Embryonic facial prominence (tissue), 1 donor: ENCODE measurements at regions not wholly inside any gene's neighbourhood (a gene's known extent, or its start where the extent isn't known, plus 50 kb on each side); places are given as distances from the start of the nearest gene placed in this dataset.
"Not testable (repeated sequence)": the region's sequence is repeated elsewhere in the genome, so short reads cannot be mapped to it uniquely, and the experiment has no call there.

Experiments used
- DNase-seq: peaks from one replicate; pipeline ENCODE4 v3.0.0-alpha.2; 2016; ENCODE audit errors: extremely low spot score

DNA sequence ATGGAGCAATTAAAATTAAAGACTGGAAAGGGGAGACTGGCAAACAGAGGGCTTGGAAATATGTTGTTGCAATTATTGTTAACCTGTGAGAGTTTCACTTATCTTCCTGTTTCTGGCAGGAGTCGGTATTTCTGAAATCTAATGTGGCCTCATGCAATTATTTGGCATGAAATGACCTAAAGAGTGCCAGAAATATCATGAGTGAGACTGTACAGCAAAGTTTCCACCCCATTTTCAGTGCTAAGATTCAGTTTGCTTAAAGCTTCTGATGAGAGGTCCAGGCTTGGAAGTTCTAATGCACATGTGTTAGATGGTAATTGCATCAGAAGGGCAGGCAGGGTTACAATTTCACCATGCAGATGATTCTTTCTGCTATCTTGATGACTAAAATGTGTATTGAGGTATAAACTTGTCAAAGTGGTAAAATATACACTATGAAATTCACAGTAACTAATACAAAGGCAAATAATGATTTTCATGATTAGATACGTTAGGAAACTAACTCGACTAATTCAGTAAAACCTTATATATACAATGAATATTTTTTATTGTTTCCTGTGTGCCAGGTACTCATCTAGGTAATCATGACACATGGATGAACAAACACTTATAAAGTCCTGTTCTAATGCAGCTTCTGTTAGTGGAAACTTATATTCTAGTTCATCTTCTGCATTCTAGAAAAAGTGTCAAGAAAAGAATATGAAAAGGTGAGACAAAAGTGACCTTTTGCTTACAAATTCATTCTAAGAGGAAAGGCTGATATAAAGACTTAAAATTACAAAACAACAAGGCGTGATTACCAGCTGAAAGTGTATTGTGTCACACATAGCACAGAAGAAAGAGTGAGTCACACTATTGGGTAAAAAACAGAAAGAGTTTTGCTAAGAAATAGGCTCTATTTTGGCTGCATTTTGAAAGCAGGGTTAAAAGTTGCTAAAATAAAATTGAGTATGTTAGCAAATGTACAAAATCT, 533.4 kb upstream of the SEMA3D start:
- no peak for DNase-seq

DNA sequence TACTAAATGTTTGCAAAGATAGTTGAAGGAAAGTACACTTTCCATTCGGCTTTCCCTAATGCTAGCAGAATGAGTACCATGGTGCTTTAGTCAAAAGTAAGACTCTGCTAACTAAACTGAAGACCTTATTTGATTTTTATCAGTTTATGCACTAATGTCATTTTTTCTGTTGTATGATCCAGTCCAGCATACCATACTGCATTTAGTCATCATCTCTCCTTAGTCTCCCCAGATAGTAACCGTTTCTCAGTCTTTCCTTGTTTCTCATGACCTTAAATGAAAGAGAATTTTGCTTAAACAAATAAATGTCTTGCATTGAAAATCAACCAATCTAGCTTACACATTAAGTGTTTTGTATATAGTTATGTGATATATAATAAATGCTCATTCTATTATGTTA, 529.5 kb upstream of the SEMA3D start:
- no peak for DNase-seq

DNA sequence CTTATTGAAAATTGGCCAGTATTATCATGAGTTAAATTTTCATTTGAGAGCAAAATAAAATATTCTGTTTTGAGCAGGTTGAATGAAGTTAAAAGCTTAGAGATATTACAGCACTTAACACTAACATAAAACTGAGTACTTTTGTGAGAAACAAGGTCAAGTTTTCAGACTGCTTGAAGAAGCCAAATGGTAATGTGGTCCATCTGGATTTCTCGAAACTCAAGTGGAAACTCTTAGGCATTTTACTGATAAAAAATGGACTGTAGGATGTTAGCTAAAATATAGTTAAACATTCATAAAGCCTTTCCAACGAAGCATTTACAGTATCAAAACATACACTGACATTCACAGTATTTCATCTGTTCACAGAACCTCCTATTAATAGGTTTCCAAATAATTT, 528.1 kb upstream of the SEMA3D start:
- no peak for DNase-seq

DNA sequence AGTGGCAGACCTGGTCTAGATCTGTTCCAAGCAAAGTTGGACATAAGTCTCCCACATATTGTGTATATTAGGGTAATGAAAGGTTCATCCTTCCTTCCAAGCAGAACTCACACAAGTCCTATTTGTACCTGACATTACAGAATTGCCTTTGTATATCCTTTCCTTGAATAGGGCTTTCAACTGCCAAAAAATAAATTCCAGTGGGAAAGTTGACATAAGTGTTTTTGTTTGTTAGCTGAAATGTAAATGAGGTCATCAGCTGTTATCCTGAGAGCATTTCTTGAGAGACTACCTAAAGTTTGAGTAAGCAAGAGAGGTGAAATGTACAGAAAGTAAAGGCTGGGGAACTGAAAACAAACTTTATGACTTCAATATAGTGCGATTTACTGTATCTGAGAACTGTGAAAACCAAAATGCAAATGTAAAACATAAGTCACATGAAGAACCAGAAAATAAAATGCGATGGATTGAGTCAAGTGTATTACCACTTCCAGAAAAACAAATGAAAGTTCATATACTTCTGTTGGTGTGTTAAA, 527.3 kb upstream of the SEMA3D start:
- DNase-seq: no peak

DNA sequence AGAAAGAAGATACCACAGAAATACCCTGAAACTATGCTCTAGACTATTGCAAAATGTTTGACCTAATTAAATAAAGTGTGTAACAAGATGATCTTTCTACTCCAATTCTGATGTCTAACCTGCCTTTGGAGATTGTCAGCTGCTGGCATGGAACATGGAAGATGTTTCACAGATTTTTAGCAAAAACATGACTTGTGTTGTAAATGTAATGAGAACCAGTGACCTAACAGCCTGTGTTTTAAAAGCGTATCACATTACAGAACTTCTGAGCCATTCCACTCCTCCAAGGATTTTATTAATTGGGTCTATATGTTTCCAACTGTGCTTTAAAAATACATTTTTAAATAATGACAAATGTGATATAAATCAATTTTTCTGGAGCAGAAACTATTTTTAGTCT, 526.3 kb upstream of the SEMA3D start:
- no peak for DNase-seq

DNA sequence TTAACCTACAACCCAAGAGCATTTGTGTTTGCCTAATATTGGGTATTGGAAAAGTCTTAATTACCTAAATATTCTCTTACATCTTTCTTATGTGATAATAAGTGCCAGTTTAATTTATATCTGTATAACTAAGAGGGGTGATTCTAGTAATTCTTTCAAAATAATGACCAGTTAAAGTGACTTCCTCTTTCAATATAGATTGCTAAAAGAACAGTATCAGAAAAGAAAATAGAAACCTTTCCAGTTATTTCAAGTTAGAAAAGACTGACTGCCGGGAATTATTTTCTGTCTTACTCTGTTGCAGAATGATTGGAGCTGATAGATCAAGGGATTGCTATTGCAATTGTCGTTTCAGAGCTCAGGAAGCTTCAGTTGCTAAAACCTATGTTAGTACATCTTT, 525.0 kb upstream of the SEMA3D start:
- no peak for DNase-seq

DNA sequence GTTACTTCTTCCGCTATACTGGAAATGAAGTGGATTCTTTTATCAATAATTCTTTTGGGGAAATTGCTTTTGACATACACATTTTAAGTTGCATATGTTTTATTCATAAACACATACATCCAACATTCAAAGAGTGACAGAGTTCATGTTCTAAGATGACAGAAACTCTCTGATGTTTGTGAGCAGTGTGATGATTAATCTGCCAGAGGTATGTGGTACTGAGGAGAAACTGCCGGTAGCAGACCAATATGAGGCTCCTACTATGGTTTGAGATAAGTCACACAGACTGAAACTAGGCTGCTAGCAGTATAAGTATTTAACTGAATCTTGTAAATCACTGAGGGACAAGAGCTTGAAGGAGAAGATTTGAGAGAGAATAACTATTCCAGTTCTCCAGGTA, 524.1 kb upstream of the SEMA3D start:
- no peak for DNase-seq

DNA sequence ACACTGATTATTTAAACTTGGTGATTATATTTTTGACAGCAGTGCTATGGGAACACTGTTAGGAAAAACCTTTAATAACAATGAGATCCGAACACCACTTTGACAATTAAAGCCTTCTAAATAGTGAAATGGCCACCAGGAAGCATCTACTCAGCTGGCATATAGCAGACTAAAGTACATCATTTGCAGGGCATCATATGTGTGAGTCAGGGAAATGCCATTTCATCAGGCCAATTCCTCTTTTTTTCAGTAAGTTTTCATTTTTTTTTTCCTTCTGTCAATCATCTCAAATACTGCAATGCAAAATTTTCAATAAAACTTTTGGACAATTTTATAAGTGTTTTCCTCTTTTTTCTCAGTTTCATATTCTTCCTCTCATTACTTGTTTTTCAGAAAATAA, 521.4 kb upstream of the SEMA3D start:
- no peak for DNase-seq

DNA sequence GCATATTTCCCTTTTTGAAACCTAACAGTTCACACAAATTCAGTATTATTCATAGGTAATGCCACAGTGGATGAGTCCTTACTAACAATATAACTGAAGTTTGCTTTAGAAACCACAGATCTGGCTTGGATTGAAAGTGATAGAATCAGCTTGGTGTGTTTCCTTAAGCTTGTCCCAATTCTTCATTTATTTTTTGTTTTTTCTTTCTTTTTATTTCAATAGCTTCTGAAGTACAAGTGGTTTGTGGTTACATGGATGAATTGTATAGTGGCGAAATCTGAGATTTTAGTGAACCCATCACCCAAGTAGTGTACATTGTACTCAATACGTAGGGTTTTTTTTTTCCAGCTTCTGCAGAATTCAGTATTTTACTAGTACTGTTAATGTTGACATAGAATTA, 518.2 kb upstream of the SEMA3D start:
- no peak for DNase-seq

DNA sequence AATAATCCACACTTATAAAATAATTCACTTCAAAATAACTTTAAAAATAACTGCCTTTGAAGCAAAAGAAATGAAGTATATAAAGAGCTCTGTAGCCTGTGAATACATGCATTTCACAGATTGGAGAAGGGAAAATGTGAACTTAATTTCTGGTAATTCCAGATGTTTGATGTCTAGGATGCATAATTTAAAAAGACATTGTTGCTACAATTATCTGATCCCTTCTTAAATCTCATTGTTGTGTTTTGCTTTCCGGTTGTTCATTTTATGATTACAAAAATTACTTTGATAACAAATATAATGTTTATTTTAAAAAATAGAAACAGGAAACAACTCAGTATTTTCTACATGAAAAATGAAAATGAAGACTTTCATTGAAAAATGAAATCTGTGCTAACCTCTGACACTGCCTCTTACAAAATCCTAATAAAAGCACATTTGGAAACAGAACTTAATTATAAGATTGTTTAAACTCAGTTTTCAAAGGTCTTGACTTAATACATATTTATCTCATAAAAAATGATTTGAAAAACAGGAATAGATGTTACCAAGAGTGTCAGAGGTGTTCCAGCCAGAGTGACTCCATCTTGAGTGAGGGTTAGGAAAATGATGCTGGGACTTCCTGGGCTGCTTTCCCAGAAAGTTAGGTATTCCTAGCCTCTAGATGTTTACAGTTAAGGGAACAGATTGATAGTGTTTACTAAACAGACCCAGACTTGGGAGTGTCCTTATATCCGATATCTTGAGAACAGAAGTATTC, 516.6 kb upstream of the SEMA3D start:
- DNase-seq: no peak

DNA sequence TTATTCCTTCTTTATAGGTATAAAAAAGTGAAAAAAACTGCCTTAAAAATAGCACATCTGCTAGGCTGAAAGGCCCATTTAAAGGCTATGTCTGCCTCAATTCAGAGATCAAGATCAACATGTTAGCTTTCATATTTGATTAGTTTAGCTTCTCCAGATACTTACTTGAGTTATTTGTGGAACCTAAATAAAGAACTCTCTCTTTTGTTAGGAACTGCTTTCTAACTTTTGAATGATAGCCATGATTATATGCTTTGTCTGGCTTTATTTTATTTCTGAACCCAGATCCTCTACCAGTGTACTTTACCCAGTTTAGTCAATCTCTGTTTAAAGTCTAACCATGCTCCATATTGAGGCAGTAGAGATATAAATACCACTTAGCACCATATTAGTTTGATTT, 515.5 kb upstream of the SEMA3D start:
- DNase-seq: no peak

DNA sequence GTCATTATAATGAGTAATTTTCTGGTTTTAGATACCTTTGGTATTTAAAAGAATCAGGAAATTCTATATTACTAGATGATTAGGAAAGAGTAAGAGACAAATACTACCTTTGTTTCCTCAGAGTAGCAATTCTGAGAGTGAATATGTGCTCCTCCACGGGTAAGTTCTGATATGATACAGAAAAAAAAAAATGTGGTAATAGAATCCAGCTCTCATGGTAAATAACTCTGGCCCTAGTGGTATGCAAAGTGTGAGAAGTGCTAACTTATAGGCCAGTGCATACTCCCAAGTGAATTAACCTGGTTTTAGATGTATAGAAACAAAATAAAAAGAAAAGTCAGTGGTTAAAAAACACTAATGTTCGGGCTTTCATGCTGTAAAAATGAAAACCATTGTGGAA, 512.6 kb upstream of the SEMA3D start:
- DNase-seq: no peak

DNA sequence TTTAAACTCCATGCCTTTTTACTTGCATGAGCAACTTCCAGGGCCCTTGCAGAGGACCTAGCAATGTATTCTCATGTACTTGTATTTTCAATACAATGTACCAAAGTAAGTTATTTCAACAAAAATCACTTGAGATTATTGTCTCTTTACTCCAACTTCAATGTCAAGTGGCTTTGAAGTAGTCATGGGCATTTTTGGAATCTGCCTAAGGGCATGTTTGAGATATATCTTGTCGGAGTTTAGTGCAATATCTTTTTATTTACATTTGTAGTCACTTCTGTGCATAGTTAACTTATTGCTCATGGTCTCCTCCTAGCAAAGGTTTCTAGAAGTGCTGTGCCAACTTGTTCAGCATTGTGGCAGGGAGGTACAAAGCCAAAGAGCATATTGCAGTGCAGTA, 508.7 kb upstream of the SEMA3D start:
- DNase-seq: no peak

DNA sequence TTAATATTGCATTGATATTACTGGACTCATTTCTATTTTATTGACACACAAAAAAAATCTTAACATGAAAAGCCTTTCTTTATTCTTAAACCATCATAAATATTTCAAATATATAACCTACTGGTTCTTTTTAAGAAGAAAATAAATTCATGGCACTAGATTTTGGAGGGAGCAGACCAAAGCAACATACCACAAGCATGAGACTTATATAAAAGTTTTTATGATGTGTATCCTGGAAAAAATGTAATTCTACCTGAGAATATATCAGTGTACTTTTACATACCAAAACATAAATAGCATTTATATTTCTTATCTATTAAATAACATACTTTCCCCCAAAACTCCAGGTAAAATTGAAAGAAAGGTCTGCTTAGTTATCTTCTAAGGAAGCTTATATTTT, 508.2 kb upstream of the SEMA3D start:
- DNase-seq: no peak

DNA sequence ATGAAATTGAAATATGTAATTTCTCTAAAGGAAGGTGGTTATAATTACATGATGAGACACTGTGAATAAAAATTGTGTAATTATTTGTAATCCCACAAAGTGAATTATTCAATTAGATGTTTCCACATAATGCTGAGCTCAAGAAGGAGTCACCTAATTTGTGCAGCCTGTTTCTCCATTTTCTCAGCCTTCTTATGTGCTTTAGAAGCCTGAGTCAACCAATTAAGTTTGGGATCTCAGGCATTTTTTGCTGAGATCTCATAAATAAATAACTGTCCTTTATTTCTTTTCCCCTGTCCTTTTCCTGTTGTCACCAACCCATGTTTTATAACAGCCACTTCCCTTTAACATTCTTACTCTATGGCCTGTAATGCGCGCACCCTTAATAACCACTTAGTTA, 506.5 kb upstream of the SEMA3D start:
- DNase-seq: no peak

DNA sequence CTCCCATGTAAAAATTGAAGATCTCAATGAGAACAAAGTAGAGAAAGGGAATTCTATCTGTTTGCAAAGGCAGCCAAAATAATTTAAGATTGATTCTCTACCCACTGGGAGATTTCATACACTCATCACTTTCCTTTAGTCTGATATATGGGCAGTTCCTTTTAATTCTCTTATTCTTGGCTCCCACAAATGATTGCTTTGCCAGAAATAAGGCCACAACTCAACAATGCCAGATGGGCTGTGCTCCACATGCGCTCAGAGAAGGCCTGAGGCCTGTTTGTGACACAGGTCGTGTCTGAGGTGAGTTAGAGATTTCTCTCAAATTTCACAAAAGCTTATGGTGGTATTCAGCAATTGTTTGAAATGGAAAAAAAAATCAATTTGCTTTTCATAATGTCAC, 501.9 kb upstream of the SEMA3D start:
- no peak for DNase-seq

DNA sequence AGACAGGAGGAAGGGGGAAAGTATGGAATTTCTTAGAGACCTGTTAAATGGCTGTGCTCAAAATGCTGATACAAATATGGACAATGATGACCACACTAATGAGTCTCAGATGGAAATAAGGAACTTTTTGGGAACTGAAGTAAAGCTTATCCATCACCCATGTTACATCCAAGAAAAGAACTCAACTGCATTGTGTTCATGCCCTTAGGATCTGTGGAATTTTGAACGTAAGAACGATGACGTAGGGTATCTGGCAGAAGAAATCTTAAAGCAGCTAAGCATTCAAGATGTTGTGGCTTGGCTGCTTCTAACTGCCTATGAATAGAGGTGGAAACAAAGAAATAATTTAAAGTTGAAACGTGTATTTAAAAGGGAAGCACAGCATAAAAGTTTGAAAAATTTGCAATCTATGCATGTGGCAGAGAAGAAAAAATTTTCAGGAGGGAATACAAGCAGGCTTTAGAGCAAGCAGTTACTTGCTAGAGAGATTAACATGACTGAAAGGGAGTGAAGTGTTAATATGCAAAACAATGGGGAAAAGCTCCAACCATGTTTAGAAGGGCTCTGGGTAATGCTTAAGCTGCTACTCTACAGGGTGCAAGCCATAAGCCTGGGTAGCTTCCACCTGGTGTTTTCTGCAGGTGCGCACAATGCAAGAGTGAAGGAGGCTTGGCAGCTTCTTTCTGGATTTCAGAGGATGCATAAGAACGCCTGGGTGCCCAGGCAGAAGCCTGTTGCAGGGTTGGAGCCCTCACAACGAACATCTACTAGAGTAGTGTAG, 499.7 kb upstream of the SEMA3D start:
- no peak for DNase-seq

DNA sequence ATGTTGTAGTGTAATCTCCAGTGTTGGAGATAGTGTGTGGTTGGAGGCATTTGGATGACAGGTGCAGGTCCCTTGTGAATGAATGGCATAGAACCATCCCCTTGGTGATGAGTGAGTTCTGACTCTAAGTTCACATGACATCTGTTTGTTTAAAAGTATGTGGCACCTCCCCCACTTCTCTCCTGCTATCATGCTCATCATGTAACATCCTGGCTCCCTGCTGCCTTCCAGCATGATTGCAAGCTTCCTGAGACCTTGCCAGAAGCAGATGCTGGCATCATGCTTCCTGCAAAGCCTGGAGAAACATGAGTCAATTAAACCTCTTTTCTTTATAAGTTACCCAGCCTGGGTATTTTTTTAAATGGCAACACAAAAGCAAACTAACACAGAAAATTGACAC, 499.0 kb upstream of the SEMA3D start:
- DNase-seq: no peak

DNA sequence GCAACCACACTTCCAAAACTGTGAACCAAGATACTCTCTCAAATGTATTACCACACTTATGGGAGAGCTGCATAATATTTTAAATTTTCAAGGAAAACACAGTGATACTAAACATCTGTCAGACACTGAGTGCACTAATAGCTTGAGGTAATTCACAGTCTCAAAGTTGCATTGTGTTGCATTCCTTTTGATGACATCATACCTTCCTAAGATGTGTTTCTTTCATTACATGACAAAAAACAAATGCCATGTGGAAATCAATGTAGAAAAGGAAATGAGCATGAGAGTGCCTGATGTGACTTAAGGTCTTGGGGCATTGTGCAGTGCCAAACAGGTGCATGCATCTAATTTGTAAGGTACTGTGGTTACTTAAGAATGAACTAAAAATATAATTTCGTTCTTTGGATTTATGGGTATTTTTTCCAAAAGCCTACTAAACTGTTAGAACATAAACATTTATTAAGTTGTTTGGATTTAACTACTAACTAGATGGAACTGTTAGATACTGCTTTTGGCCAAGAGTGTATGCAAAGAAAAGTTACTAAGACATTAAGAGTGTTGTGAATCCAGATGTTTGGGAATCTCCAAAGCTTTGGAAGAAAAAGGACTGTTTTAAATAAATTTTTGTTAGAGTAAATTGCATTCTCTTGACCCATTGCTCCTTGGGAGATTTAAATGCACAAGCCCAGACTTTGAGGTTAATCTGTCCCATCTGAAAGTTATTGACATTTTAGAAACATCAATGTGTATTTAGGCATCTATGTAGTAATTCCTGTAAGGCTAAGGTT, 496.2 kb upstream of the SEMA3D start:
- DNase-seq: no peak

DNA sequence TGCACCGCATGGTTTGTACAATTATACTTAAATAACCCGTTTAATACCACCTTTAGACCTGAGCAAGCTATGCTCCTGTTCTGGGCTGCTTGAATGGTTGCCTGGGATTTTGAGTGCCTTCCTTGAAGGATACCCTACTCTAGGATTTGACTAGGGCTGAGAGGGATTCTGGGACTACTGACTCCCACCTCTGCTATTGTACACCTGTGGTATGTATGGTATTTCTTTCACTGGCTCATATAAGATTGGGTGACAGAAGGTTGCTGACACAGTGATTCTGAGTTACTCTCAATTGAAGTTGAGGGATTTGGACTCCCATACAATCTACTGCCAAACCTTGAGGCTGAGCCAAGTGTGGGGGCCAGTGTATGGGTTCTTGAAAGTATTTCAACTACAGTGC, 494.4 kb upstream of the SEMA3D start:
- no peak for DNase-seq

DNA sequence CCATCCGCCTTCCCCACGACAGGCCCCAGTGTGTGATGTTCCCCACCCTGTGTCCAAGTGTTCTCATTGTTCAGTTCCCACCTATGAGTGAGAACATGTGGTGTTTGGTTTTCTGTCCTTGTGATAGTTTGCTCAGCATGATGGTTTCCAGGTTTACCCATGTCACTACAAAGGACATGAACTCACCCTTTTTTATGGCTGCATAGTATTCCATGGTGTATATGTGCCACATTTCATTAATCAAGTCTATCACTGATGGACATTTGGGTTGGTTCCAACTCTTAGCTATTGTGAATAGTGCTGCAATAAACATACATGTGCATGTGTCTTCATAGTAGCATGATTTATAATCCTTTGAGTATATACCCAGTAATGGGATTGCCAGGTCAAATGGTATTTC, 488.2 kb upstream of the SEMA3D start:
- DNase-seq: not testable (repeated sequence)
